HFFc6 (cell line): ENCODE measurements at regions not wholly inside any gene's neighbourhood (a gene's known extent, or its start where the extent isn't known, plus 50 kb on each side); places are given as distances from the start of the nearest gene placed in this dataset.
A peak's percentile ranks its signal among the peaks of the same experiment; 100 is the strongest.

ENCODE experiments used
- DNase-seq: peaks from one replicate; pipeline ENCODE4 v3.0.0-alpha.2; 2018
- H3K27ac Mint-ChIP-seq: 2 replicates; pipeline ENCODE4 v1.8.0; 2020; ENCODE audit warnings: mild to moderate bottlenecking, mixed read lengths
- H3K27me3 Mint-ChIP-seq: 2 replicates; pipeline ENCODE4 v1.8.0; 2021; ENCODE audit warnings: mild to moderate bottlenecking, moderate library complexity, mixed read lengths; ENCODE audit not compliant: insufficient read depth
- H3K36me3 Mint-ChIP-seq: 2 replicates; pipeline ENCODE4 v1.8.0; 2021; ENCODE audit warnings: low read depth, mixed read lengths
- H3K4me1 Mint-ChIP-seq: 2 replicates; pipeline ENCODE4 v1.8.0; 2020; ENCODE audit warnings: low read depth, mixed read lengths
- H3K4me3 Mint-ChIP-seq: 2 replicates; pipeline ENCODE4 v1.8.0; 2020; ENCODE audit warnings: mild to moderate bottlenecking, moderate library complexity, mixed read lengths
- H3K9me3 Mint-ChIP-seq: 2 replicates; pipeline ENCODE4 v1.8.0; 2020; ENCODE audit warnings: mild to moderate bottlenecking, mixed read lengths
- TF ChIP-seq, protein P1 (sequence below): fragments of 200-600 bp; sonication (generic); IDR thresholded peaks from 2 replicates; pipeline ENCODE4 v1.5.0; 2021; ENCODE audit warnings: antibody characterized with exemption, mild to moderate bottlenecking

DNA sequence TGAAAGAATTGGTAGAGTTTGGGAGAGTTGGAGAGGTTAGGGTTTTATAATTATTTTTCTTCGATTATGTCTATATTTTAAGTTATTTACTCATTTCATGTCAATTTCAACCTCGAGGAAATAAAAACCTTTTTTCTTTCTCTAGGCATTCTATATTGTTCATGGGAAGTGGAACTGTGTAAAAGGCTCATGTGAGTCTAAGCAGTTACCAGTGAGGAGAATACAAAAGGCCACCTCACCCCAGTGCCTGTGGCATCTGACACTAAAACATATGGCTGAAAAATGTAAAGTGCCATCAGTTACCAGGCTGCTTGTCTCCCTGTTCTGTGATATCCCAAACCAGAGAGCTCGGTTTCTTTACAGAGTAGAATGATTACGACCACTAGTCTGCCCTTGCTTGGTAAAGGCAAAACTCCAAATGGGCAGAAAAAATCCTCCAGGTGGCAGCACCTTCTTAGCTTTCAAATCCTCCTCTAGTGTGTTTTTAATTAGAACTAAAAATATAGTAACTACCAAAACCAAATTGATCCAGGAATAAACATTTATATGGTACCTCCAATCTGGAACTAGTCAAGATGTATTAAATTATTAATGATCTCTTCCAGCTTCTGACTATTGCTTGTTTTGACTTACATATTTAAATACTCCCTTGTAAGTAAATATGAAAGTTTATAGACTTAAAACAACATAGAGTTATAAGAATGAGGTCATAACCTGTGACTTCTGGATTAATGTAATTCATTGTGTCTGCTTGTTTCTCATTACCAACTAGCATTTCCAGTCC, 122.6 kb upstream of the MCHR2 start:
- no peaks in the 10 kb centered on the region for H3K27me3 Mint-ChIP-seq
- peaks cover 24% of the 10 kb centered on the region for H3K4me1 Mint-ChIP-seq
- no peak overlapping the region for H3K27ac Mint-ChIP-seq
- no peak overlapping the region for H3K4me3 Mint-ChIP-seq
- peak; percentile 74 for DNase-seq
- H3K9me3 Mint-ChIP-seq, result no peaks in the 10 kb centered on the region
- TF ChIP-seq, protein P1, sequence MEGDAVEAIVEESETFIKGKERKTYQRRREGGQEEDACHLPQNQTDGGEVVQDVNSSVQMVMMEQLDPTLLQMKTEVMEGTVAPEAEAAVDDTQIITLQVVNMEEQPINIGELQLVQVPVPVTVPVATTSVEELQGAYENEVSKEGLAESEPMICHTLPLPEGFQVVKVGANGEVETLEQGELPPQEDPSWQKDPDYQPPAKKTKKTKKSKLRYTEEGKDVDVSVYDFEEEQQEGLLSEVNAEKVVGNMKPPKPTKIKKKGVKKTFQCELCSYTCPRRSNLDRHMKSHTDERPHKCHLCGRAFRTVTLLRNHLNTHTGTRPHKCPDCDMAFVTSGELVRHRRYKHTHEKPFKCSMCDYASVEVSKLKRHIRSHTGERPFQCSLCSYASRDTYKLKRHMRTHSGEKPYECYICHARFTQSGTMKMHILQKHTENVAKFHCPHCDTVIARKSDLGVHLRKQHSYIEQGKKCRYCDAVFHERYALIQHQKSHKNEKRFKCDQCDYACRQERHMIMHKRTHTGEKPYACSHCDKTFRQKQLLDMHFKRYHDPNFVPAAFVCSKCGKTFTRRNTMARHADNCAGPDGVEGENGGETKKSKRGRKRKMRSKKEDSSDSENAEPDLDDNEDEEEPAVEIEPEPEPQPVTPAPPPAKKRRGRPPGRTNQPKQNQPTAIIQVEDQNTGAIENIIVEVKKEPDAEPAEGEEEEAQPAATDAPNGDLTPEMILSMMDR, result peak; percentile 95
- no peaks in the 10 kb centered on the region for H3K36me3 Mint-ChIP-seq

DNA sequence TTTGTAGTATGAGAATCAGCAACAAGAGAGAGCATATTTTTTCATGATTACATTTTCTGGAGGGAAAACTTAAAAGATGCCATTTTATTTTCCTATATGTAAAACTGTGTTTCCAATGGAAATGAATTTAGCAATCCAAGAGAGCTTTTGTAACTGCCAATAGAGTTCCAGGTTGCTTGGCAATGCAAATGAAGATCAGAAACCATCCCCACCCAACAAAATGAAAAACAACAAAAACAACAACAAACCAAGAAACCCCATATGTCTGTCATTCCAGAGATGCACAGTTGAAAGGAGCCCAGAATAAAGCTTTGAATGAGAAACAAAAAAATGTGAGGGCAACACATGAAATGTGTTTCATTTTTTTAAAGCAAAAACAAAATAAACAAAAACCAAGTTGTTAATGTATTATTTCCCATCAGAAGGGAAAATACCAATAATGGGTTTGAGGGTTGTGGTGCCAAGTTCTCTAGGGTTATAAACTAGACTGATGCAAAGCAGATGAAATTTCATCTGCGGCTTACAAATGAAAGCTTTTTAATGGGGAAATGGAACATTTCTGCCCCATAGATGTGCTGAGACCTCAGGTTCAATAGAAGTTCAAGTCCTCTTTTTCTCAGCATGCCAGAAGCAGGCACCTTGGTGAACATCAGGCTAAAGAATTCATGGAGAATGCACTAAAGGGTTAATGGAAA, 121.5 kb upstream of the MCHR2 start:
- H3K27ac Mint-ChIP-seq, result no peak overlapping the region
- no peak overlapping the region for H3K4me3 Mint-ChIP-seq
- no peak for DNase-seq
- H3K9me3 Mint-ChIP-seq, result no peaks in the 10 kb centered on the region
- no peaks in the 10 kb centered on the region for H3K27me3 Mint-ChIP-seq
- peaks cover 19% of the 10 kb centered on the region for H3K4me1 Mint-ChIP-seq
- H3K36me3 Mint-ChIP-seq, result no peaks in the 10 kb centered on the region
- TF ChIP-seq, protein P1, result no peak

DNA sequence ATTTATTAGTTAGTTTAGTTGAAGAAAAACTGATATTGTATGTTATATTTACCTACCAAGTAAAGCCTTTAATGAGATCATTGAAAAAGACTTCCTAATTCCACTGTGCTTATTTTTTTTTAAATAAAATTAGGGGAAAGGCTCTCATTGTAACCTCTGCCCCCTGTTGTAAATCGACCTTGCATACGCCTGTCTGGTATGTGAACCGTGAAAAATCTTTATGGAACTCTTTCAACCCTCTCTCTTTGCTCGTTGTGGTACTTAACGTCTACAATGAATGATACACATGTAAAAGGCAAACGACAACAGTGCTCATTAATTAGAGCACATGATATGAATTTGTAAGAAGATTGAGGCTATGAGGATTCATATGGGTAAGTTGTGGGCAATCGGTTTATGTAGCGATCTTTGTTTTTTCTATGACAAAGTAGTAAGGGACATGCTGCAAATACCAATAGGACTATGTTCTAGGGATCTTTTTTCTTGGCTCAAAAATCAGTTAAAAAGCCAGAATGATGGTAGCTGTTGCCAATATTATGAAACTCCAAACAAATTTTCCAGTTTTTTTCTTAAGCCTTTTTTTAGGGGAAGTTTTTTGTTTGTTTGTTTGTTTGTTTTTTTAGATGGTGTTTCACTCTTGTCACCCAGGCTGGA, 119.0 kb upstream of the MCHR2 start:
- H3K27ac Mint-ChIP-seq, result no peak overlapping the region
- no peaks in the 10 kb centered on the region for H3K9me3 Mint-ChIP-seq
- H3K27me3 Mint-ChIP-seq, result no peaks in the 10 kb centered on the region
- peaks cover 15% of the 10 kb centered on the region for H3K4me1 Mint-ChIP-seq
- H3K36me3 Mint-ChIP-seq, result no peaks in the 10 kb centered on the region
- H3K4me3 Mint-ChIP-seq, result no peak overlapping the region
- TF ChIP-seq, protein P1, result no peak
- no peak for DNase-seq

DNA sequence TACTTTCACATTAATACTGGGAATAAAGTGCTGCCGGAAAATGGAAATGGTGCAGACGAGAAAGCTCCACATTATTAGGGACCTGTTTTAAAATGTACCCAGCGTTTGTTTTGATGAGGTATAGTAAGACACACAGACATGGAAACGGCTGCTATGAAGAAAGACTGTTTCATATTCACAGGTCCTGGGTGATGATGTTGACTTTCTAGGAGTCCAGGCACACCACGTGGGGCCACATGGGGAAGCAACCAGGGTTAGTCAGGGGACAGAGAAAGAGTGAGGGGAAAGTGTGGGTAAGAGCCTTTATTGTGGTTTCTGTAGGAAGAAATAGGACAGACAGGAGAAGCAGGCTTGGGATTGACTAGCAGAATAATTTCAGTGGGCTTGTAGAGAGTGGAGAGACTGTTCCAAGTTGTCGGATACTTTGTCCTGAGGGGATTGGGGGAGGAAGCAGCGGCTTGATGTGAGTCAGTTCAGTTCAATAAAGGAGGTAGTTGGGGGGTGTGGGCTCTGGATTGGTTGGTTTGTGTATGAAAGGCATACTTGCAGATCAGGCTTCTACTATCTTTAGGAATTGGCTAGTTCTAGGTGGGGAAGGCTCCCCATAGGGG, 112.0 kb upstream of the MCHR2 start:
- TF ChIP-seq, protein P1, result no peak
- DNase-seq, result no peak
- H3K27me3 Mint-ChIP-seq, result no peaks in the 10 kb centered on the region
- H3K9me3 Mint-ChIP-seq, result no peaks in the 10 kb centered on the region
- H3K27ac Mint-ChIP-seq, result no peak overlapping the region
- no peak overlapping the region for H3K4me3 Mint-ChIP-seq
- H3K4me1 Mint-ChIP-seq, result peaks cover 50% of the 10 kb centered on the region
- no peaks in the 10 kb centered on the region for H3K36me3 Mint-ChIP-seq

DNA sequence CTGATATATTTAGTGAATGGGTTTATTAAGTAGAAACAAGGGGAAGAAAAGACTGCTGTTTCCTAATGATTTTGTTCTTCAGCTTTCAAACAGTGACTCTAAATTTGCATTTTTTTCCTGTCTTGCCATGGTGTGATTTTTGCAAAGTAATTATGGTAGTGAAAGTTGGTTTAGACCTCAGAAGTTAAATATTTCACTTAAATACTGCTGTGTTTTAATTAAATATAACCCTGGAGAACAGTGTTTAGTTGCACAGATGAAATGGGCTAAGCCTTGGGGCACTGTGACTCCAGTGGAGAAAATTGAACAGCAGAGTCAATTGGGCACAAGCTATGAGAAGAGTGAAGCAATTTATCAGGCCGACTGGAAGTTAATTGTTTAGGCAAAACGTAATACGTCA, 111.1 kb upstream of the MCHR2 start:
- Mint-ChIP-seq H3K36me3 (no peaks in the 10 kb centered on the region), H3K4me1 (peaks cover 56% of the 10 kb centered on the region), H3K27me3 (no peaks in the 10 kb centered on the region), H3K27ac (no peak overlapping the region), H3K4me3 (no peak overlapping the region), H3K9me3 (no peaks in the 10 kb centered on the region)
- no peak for DNase-seq
- TF ChIP-seq, protein P1, result no peak
